HG03565 (cell line): ENCODE measurements at regions not wholly inside any gene's neighbourhood (a gene's known extent, or its start where the extent isn't known, plus 50 kb on each side); places are given as distances from the start of the nearest gene placed in this dataset.
"Not testable (repeated sequence)": the region's sequence is repeated elsewhere in the genome, so short reads cannot be mapped to it uniquely, and the experiment has no call there.

ENCODE experiments used
- ATAC-seq: cut with Tn5 transposase; IDR thresholded peaks from one replicate; pipeline ENCODE4 v1.9.1; 2021; ENCODE audit warnings: mild to moderate bottlenecking, moderate library complexity; ENCODE audit not compliant: unreplicated experiment

GRCh38 chr12:131445795-131446194, 265.1 kb upstream of the SFSWAP start:
- no peak for ATAC-seq

- not testable (repeated sequence) for ATAC-seq
These were observed 263.3 kb upstream of the SFSWAP start for GRCh38 chr12:131447636-131448035.

GRCh38 chr12:131448254-131448795, 262.6 kb upstream of the SFSWAP start:
- ATAC-seq: no peak

GRCh38 chr12:131449027-131449426, 261.9 kb upstream of the SFSWAP start:
- ATAC-seq: no peak

- ATAC-seq: no peak
These were observed 258.4 kb upstream of the SFSWAP start for GRCh38 chr12:131452444-131452860.

- peak; percentile 96 for ATAC-seq
These were observed 256.3 kb upstream of the SFSWAP start for GRCh38 chr12:131454418-131455217.

- ATAC-seq: no peak
These were observed 255.7 kb upstream of the SFSWAP start for GRCh38 chr12:131455218-131455506.

GRCh38 chr12:131455581-131456110, 255.2 kb upstream of the SFSWAP start:
- no peak for ATAC-seq

GRCh38 chr12:131456301-131457027, 254.4 kb upstream of the SFSWAP start:
- no peak for ATAC-seq

- ATAC-seq: no peak
These were observed 253.9 kb upstream of the SFSWAP start for GRCh38 chr12:131457028-131457310.

GRCh38 chr12:131457331-131458047, 253.4 kb upstream of the SFSWAP start:
- ATAC-seq: no peak

GRCh38 chr12:131458048-131458374, 252.9 kb upstream of the SFSWAP start:
- no peak for ATAC-seq

- no peak for ATAC-seq
These were observed 251.7 kb upstream of the SFSWAP start for GRCh38 chr12:131458931-131459772.

- ATAC-seq: no peak
These were observed 251.0 kb upstream of the SFSWAP start for GRCh38 chr12:131459773-131460365.

GRCh38 chr12:131460520-131460919, 250.4 kb upstream of the SFSWAP start:
- no peak for ATAC-seq

- ATAC-seq: no peak
These were observed 249.8 kb upstream of the SFSWAP start for GRCh38 chr12:131461096-131461495.

GRCh38 chr12:131463174-131463573, 247.7 kb upstream of the SFSWAP start:
- no peak for ATAC-seq

GRCh38 chr12:131464081-131464480, 246.8 kb upstream of the SFSWAP start:
- no peak for ATAC-seq

GRCh38 chr12:131466306-131466705, 244.6 kb upstream of the SFSWAP start:
- no peak for ATAC-seq

- ATAC-seq: no peak
These were observed 244.0 kb upstream of the SFSWAP start for GRCh38 chr12:131466932-131467331.
